HG03342 (cell line): ENCODE measurements at regions not wholly inside any gene's neighbourhood (a gene's known extent, or its start where the extent isn't known, plus 50 kb on each side); places are given as distances from the start of the nearest gene placed in this dataset.
"Not testable (repeated sequence)": the region's sequence is repeated elsewhere in the genome, so short reads cannot be mapped to it uniquely, and the experiment has no call there.

Source experiments
- ATAC-seq: cut with Tn5 transposase; IDR thresholded peaks from one replicate; pipeline ENCODE4 v1.9.1; 2021; ENCODE audit warnings: mild to moderate bottlenecking, moderate library complexity; ENCODE audit not compliant: unreplicated experiment

GRCh38 chr2:78681386-78681785, 344.1 kb upstream of the REG3G start:
- no peak for ATAC-seq

GRCh38 chr2:78682781-78683180, 342.7 kb upstream of the REG3G start:
- ATAC-seq = no peak

GRCh38 chr2:78686625-78687153, 338.8 kb upstream of the REG3G start:
- ATAC-seq = no peak

- ATAC-seq = no peak
Measured at GRCh38 chr2:78699696-78700095, 325.8 kb upstream of the REG3G start.

- ATAC-seq = no peak
Measured at GRCh38 chr2:78701546-78701945, 324.0 kb upstream of the REG3G start.

- no peak for ATAC-seq
Measured at GRCh38 chr2:78707776-78708386, 317.6 kb upstream of the REG3G start.

- no peak for ATAC-seq
Measured at GRCh38 chr2:78710632-78711375, 314.7 kb upstream of the REG3G start.

GRCh38 chr2:78715293-78715692, 310.2 kb upstream of the REG3G start:
- no peak for ATAC-seq

GRCh38 chr2:78718024-78718423, 307.5 kb upstream of the REG3G start:
- ATAC-seq = no peak

- no peak for ATAC-seq
Measured at GRCh38 chr2:78718473-78718872, 307.0 kb upstream of the REG3G start.

- ATAC-seq = no peak
Measured at GRCh38 chr2:78721355-78722033, 304.0 kb upstream of the REG3G start.

GRCh38 chr2:78734221-78734620, 291.3 kb upstream of the REG3G start:
- no peak for ATAC-seq

GRCh38 chr2:78739282-78739681, 286.2 kb upstream of the REG3G start:
- ATAC-seq = no peak

GRCh38 chr2:78749638-78750037, 275.9 kb upstream of the REG3G start:
- no peak for ATAC-seq

GRCh38 chr2:78750219-78750618, 275.3 kb upstream of the REG3G start:
- no peak for ATAC-seq

GRCh38 chr2:78754930-78755329, 270.6 kb upstream of the REG3G start:
- no peak for ATAC-seq

GRCh38 chr2:78757191-78757590, 268.3 kb upstream of the REG3G start:
- ATAC-seq = no peak

GRCh38 chr2:78757640-78758039, 267.9 kb upstream of the REG3G start:
- ATAC-seq = no peak

GRCh38 chr2:78758765-78759164, 266.7 kb upstream of the REG3G start:
- ATAC-seq = not testable (repeated sequence)

GRCh38 chr2:78766459-78766858, 259.0 kb upstream of the REG3G start:
- no peak for ATAC-seq

GRCh38 chr2:78768016-78768415, 257.5 kb upstream of the REG3G start:
- ATAC-seq = no peak

GRCh38 chr2:78775291-78775690, 250.2 kb upstream of the REG3G start:
- no peak for ATAC-seq
